ENCODE measurements at regions not wholly inside any gene's neighbourhood (a gene's known extent, or its start where the extent isn't known, plus 50 kb on each side); places are given as distances from the start of the nearest gene placed in this dataset.
"Not testable (repeated sequence)": the region's sequence is repeated elsewhere in the genome, so short reads cannot be mapped to it uniquely, and the experiment has no call there.

- FAIRE-seq (no peak), DNase-seq (ENCODE audit: insufficient read length, low spot score) (no peak)
- TF ChIP-seq POLR2A (IDR thresholded peaks at IDR 0.05; ENCODE audit: low read depth, low read length), result no peak
Observed at GRCh38 chr5:124126504-124127217, 614.7 kb downstream of the CSNK1G3 start.

GRCh38 chr5:124124711-124125229 is 612.8 kb downstream of the CSNK1G3 start:
- DNase-seq (ENCODE audit: insufficient read length, low spot score) (no peak), FAIRE-seq (no peak)
- no peak for TF ChIP-seq POLR2A (IDR thresholded peaks at IDR 0.05; ENCODE audit: low read depth, low read length)

DNA sequence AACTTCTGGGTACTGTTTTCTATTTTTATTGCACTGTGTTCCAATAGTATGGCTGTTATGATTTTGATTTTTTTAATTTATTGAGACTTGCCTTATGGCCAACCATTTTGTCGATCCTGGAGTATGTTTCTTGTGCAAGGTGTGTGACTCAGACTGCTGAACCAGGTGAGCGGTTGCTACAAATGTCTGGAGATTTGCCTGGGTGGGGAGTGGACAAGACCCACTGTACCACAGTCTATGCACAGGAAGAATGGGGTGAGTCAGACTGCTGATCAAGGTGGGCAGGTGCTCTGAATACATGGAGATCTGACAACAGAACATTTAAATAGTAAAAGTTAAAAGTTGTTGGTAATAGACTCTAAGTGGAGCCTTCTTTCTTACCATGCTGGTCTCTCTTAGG is 609.2 kb downstream of the CSNK1G3 start:
- FAIRE-seq, result no peak
- TF ChIP-seq POLR2A (IDR thresholded peaks at IDR 0.05; ENCODE audit: low read depth, low read length), result no peak
- DNase-seq (ENCODE audit: insufficient read length, low spot score), result no peak

DNA sequence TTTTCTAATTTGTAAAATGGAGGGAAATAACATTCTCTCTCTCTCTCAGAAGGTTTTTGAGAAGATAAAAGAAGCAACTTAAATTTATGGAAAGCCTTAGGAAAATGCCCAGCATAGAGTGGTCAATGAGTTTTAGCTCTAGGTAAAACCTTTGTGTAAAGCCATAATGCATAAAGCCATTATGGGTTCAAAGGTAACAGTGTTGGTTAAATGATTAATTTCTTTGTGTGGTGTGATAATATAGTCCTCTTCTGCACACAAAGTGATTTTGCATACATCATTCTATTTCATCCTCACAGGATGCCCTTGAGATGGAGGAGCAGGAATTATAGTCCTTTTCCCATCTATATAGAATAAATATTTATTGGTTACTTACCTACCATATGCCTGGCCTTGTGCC is 602.9 kb downstream of the CSNK1G3 start:
- FAIRE-seq (no peak), DNase-seq (ENCODE audit: insufficient read length, low spot score) (no peak)
- no peak for TF ChIP-seq POLR2A (IDR thresholded peaks at IDR 0.05; ENCODE audit: low read depth, low read length)

DNA sequence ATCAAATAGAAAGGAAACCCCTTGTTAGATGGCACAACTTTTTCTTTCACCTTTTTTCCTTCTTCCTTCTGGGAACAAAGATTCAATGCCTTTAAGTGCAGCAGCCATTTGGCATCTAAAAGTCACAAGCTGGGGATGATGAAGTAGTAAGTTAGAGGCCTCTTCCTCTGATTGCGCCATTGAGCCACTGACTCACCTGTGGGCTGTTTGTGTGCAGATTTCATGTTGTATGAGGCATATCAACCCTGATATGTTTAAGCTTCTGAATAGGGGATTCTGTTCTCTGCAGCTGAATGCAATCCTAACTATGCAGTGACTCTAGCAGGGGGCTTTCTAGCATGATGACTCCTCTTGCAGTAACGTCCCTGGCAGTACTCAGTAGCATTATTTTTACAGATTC is 599.9 kb downstream of the CSNK1G3 start:
- TF ChIP-seq POLR2A (IDR thresholded peaks at IDR 0.05; ENCODE audit: low read depth, low read length), result no peak
- no peak for DNase-seq (ENCODE audit: insufficient read length, low spot score)
- no peak for FAIRE-seq

GRCh38 chr5:124110942-124111341 is 599.0 kb downstream of the CSNK1G3 start:
- DNase-seq (ENCODE audit: insufficient read length, low spot score) (no peak), FAIRE-seq (no peak)
- no peak for TF ChIP-seq POLR2A (IDR thresholded peaks at IDR 0.05; ENCODE audit: low read depth, low read length)

GRCh38 chr5:124105326-124105725 is 593.3 kb downstream of the CSNK1G3 start:
- FAIRE-seq, result no peak
- DNase-seq (ENCODE audit: insufficient read length, low spot score), result no peak
- no peak for TF ChIP-seq POLR2A (IDR thresholded peaks at IDR 0.05; ENCODE audit: low read depth, low read length)

DNA sequence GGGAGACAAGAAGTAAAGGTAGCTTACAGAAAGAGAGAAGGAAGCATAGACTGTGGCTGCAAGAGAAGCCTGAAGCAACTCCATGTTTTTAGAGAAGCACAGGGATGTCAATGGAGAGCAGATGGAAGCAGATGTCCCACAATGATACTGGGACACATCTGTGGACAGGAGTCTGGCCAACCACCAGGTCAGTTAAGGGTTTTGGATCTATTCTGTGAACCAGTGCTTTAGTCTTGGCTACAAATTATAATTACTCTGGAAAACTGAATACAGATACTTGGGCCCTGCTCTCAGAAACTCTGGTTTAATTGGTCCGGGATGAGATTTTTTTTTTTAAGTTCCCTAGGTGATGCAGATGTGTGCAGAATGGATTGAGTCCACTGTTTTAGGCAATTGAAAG is 592.8 kb downstream of the CSNK1G3 start:
- FAIRE-seq (no peak), DNase-seq (ENCODE audit: insufficient read length, low spot score) (no peak)

DNA sequence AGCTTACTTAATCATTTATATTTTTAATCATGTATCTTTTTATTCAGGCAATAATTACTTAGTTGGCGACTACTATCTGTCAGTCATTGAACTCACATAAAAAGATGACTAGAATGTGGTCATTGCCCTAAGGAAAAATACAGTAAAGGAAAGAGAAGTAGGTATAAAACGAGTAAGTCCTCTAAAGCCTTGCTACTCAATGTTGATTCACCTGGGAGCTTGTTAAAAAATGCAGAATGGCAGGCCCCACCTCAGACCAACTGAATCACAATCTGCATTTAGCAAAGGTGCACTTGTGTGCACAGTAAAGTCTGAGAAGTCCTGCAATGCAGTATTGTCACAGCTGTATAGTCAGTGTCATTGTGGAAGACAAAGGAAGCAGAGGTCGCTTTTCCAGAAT is 592.4 kb downstream of the CSNK1G3 start:
- no peak for DNase-seq (ENCODE audit: insufficient read length, low spot score)
- no peak for TF ChIP-seq POLR2A (IDR thresholded peaks at IDR 0.05; ENCODE audit: low read depth, low read length)
- FAIRE-seq, result no peak

More for the DNA sequence above, 592.8 kb downstream of the CSNK1G3 start:
- no peak for TF ChIP-seq POLR2A (IDR thresholded peaks at IDR 0.05; ENCODE audit: low read depth, low read length)

DNA sequence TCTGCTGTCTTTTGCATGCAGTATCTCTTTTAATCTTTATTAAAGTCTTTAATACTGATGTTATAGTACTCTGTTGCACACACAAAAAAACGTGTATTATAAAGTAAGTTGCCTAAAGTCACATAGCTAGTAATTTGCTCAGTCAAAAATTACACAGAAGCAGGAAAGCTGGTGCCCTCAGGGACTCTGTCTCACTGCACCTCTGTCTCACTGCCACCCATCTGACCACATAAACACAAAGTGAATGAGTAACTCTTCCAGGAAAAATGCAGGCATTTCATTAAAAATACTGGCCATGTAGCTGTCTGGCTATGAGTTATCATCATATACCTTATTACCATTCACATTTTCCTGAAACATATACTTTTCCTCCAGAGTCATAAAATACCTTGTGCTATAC is 591.7 kb downstream of the CSNK1G3 start:
- no peak for FAIRE-seq
- TF ChIP-seq POLR2A (IDR thresholded peaks at IDR 0.05; ENCODE audit: low read depth, low read length), result no peak
- DNase-seq (ENCODE audit: insufficient read length, low spot score), result no peak

DNA sequence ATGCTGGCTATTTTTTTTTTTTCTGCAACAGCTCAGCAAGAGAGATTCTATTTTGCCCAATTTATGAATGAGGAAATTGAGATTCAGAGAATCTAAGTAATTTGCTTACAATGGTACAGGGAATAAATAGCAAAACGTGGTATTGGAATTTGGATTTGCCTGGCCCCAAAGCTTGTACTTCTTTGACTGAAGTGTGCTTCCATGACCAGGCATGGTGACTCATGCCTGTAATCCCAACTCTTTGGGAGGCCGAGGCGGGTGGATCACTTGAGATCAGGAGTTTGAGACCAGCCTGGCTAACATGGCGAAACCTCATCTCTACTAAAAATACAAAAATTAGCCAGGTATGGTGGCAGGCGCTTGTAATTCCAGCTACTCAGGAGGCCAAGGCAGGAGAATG is 591.1 kb downstream of the CSNK1G3 start:
- FAIRE-seq; DNase-seq (ENCODE audit: insufficient read length, low spot score): not testable (repeated sequence)

DNA sequence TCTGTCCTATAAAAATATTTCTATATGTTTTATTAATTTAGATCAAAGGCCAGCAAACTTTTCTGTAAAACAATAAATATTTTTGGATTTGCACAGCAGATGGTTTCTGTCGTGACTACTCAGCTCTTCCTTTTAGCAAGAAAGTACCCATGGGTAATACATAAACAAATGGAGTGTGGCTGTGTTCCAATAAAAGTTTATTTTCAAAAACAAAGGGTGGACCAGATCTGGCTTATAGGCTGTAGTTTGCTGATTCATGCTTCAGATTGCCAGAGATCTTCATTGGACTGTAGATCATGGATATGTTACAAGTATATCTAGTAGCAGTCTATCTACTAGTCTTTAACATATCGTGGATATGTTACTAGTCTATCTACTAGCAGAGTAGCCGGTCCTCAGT is 590.5 kb downstream of the CSNK1G3 start:
- FAIRE-seq, result no peak
- TF ChIP-seq POLR2A (IDR thresholded peaks at IDR 0.05; ENCODE audit: low read depth, low read length), result no peak
- DNase-seq (ENCODE audit: insufficient read length, low spot score), result no peak

DNA sequence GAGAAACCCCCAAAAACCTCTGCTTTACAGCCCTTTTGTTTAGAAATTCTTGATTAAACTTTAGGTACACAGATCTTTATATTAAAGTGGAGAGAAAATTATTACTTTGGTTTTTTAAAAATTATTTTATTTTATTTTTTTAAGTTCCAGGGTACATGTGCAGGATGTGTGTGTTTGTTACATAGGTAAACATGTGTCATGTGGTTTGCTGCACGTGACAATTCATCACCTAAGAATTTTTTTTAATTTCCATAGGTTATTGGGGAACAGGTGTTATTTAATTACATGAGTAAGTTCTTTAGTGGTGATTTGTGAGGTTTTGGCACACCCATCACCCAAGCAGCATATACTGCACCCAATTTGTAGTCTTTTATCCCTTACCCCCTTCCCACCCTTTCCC is 581.7 kb downstream of the CSNK1G3 start:
- no peak for TF ChIP-seq POLR2A (IDR thresholded peaks at IDR 0.05; ENCODE audit: low read depth, low read length)
- FAIRE-seq (no peak), DNase-seq (ENCODE audit: insufficient read length, low spot score) (no peak)

GRCh38 chr5:124090115-124090514 is 578.1 kb downstream of the CSNK1G3 start:
- DNase-seq (ENCODE audit: insufficient read length, low spot score), result no peak
- no peak for FAIRE-seq
- no peak for TF ChIP-seq POLR2A (IDR thresholded peaks at IDR 0.05; ENCODE audit: low read depth, low read length)

DNA sequence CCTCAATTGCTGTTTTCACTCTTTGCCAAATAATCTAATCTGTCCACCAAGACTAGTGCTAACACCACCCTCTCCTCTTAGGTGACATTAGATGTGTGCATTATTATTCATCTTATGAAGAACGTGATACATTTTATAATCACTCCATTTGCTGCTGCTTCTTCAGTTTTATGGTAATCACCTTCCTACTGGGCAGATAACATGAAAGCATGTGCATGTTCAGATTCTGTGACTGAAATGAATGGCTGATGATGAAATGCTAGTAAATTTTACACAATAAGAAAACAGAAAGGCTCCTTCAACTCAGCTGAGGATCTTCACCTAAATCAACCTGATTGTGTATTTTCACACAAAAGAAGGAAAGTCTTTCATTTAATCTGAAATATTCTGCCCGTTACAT is 577.6 kb downstream of the CSNK1G3 start:
- FAIRE-seq (no peak), DNase-seq (ENCODE audit: insufficient read length, low spot score) (no peak)
- no peak for TF ChIP-seq POLR2A (IDR thresholded peaks at IDR 0.05; ENCODE audit: low read depth, low read length)
